WTC11 (cell line): ENCODE measurements at regions not wholly inside any gene's neighbourhood (a gene's known extent, or its start where the extent isn't known, plus 50 kb on each side); places are given as distances from the start of the nearest gene placed in this dataset.

Experiments used
- ATAC-seq: fragments of 200-7000 bp; cut with Tn5 transposase; 2 replicates; pipeline ENCODE4 v1.10.0; 2021; ENCODE audit warnings: mild to moderate bottlenecking, moderate library complexity
- CTCF ChIA-PET: fragments of 300-600 bp; sonication (Branson Sonifier 250); formaldehyde crosslinking; loops from one replicate; lab custom pipeline; 2021; ENCODE audit warnings: antibody characterized with exemption; lab: Charles Lee
- POLR2A ChIA-PET: fragments of 350-600 bp; sonication (Branson Sonifier 250); formaldehyde crosslinking; loops from one replicate; lab custom pipeline; 2021; ENCODE audit warnings: antibody characterized with exemption; lab: Charles Lee
- DNase-seq: peaks from one replicate; pipeline ENCODE4 v3.0.0; 2021; ENCODE audit warnings: low spot score
- H3K27ac Mint-ChIP-seq: 2 replicates; pipeline ENCODE4 v1.8.0; 2021; ENCODE audit warnings: mixed read lengths
- H3K27me3 Mint-ChIP-seq: 2 replicates; pipeline ENCODE4 v1.8.0; 2021; ENCODE audit warnings: low read depth, mild to moderate bottlenecking, moderate library complexity, mixed read lengths
- H3K36me3 Mint-ChIP-seq: 2 replicates; pipeline ENCODE4 v1.8.0; 2021; ENCODE audit warnings: mixed read lengths
- H3K4me1 Mint-ChIP-seq: 2 replicates; pipeline ENCODE4 v1.8.0; 2022; ENCODE audit warnings: mixed read lengths
- H3K4me3 Mint-ChIP-seq: 2 replicates; pipeline ENCODE4 v1.8.0; 2021; ENCODE audit warnings: mild to moderate bottlenecking, moderate library complexity, mixed read lengths
- H3K9me3 Mint-ChIP-seq: 2 replicates; pipeline ENCODE4 v1.8.0; 2021; ENCODE audit warnings: mixed read lengths
- ATF1 ChIP-seq: sonication (generic); formaldehyde crosslinking; IDR thresholded peaks from 2 replicates; pipeline ENCODE4 v1.8.1; 2023; ENCODE audit warnings: mild to moderate bottlenecking, moderate library complexity, missing genetic modification reagents
- CBFB ChIP-seq: sonication (generic); formaldehyde crosslinking; IDR thresholded peaks from 2 replicates; pipeline ENCODE4 v1.8.1; 2022; ENCODE audit warnings: mild to moderate bottlenecking, low read depth, missing genetic modification reagents
- ERG ChIP-seq: fragments of 250-450 bp; sonication (Bioruptor Pico); IDR thresholded peaks from 2 replicates; pipeline ENCODE4 v1.8.0; 2021; ENCODE audit warnings: mild to moderate bottlenecking
- FOXJ3 ChIP-seq: sonication (generic); formaldehyde crosslinking; IDR thresholded peaks from 2 replicates; pipeline ENCODE4 v1.9.0; 2021; ENCODE audit warnings: missing genetic modification reagents, mild to moderate bottlenecking, borderline replicate concordance
- FOXP1 ChIP-seq: sonication (generic); formaldehyde crosslinking; IDR thresholded peaks from 2 replicates; pipeline ENCODE4 v1.8.0; 2022; ENCODE audit warnings: missing genetic modification reagents, mild to moderate bottlenecking, moderate library complexity, borderline replicate concordance
- IRF2 ChIP-seq: sonication (generic); formaldehyde crosslinking; IDR thresholded peaks from 2 replicates; pipeline ENCODE4 v1.8.0; 2022; ENCODE audit warnings: low read depth, missing genetic modification reagents, borderline replicate concordance
- MXD4 ChIP-seq: fragments of 250-450 bp; sonication (Bioruptor Pico); IDR thresholded peaks from 2 replicates; pipeline ENCODE4 v1.8.0; 2021; ENCODE audit warnings: mild to moderate bottlenecking, moderate library complexity, borderline replicate concordance
- NFE2L1 ChIP-seq: sonication (generic); formaldehyde crosslinking; IDR thresholded peaks from 2 replicates; pipeline ENCODE4 v1.8.1; 2023; ENCODE audit warnings: missing genetic modification reagents
- PREB ChIP-seq: sonication (generic); formaldehyde crosslinking; IDR thresholded peaks from 2 replicates; pipeline ENCODE4 v1.8.1; 2022; ENCODE audit warnings: mild to moderate bottlenecking, missing genetic modification reagents, moderate library complexity, borderline replicate concordance
- PRRX2 ChIP-seq: fragments of 250-450 bp; sonication (Bioruptor Pico); IDR thresholded peaks from 2 replicates; pipeline ENCODE4 v1.8.0; 2021; ENCODE audit warnings: mild to moderate bottlenecking
- RELA ChIP-seq: sonication (generic); formaldehyde crosslinking; IDR thresholded peaks from 2 replicates; pipeline ENCODE4 v1.8.1; 2022; ENCODE audit warnings: missing genetic modification reagents, mild to moderate bottlenecking, borderline replicate concordance
- SOX15 ChIP-seq: fragments of 250-450 bp; sonication (Bioruptor Pico); IDR thresholded peaks from 2 replicates; pipeline ENCODE4 v1.9.0; 2021; ENCODE audit warnings: mild to moderate bottlenecking
- TEAD4 ChIP-seq: sonication (generic); formaldehyde crosslinking; IDR thresholded peaks from 2 replicates; pipeline ENCODE4 v1.8.0; 2022; ENCODE audit warnings: mild to moderate bottlenecking, missing genetic modification reagents
- ZBTB21 ChIP-seq: sonication (generic); formaldehyde crosslinking; IDR thresholded peaks from 2 replicates; pipeline ENCODE4 v1.8.1; 2023; ENCODE audit warnings: mild to moderate bottlenecking, missing genetic modification reagents, borderline replicate concordance
- ZNF425 ChIP-seq: fragments of 250-450 bp; sonication (Bioruptor Pico); conservative IDR thresholded peaks from 2 replicates; pipeline ENCODE4 v1.9.0; 2021; ENCODE audit warnings: mild to moderate bottlenecking
- TF ChIP-seq, protein P1 (sequence below): sonication (generic); formaldehyde crosslinking; IDR thresholded peaks from 2 replicates; pipeline ENCODE4 v1.8.0; 2023; ENCODE audit warnings: mild to moderate bottlenecking, missing genetic modification reagents
- TF ChIP-seq, protein P2 (sequence below): sonication (generic); formaldehyde crosslinking; IDR thresholded peaks from 2 replicates; pipeline ENCODE4 v1.8.0; 2023; ENCODE audit warnings: missing genetic modification reagents
- TF ChIP-seq, protein P3 (sequence below): fragments of 200-600 bp; IDR thresholded peaks from 2 replicates; pipeline ENCODE4 v1.8.0; 2022; ENCODE audit warnings: antibody characterized with exemption
- TF ChIP-seq, protein P4 (sequence below): fragments of 250-450 bp; sonication (Bioruptor Pico); IDR thresholded peaks from 2 replicates; pipeline ENCODE4 v1.9.0; 2021; ENCODE audit warnings: mild to moderate bottlenecking, borderline replicate concordance

GRCh38 chr14:101633276-101633675 is 72.0 kb downstream of the DIO3 start (continued):
- TF ChIP-seq IRF2 (CRISPR knock-in tag) (no peak), ZNF425 (CRISPR knock-in tag) (no peak), CBFB (no peak), ERG (CRISPR knock-in tag) (no peak)
- TF ChIP-seq, protein P1, sequence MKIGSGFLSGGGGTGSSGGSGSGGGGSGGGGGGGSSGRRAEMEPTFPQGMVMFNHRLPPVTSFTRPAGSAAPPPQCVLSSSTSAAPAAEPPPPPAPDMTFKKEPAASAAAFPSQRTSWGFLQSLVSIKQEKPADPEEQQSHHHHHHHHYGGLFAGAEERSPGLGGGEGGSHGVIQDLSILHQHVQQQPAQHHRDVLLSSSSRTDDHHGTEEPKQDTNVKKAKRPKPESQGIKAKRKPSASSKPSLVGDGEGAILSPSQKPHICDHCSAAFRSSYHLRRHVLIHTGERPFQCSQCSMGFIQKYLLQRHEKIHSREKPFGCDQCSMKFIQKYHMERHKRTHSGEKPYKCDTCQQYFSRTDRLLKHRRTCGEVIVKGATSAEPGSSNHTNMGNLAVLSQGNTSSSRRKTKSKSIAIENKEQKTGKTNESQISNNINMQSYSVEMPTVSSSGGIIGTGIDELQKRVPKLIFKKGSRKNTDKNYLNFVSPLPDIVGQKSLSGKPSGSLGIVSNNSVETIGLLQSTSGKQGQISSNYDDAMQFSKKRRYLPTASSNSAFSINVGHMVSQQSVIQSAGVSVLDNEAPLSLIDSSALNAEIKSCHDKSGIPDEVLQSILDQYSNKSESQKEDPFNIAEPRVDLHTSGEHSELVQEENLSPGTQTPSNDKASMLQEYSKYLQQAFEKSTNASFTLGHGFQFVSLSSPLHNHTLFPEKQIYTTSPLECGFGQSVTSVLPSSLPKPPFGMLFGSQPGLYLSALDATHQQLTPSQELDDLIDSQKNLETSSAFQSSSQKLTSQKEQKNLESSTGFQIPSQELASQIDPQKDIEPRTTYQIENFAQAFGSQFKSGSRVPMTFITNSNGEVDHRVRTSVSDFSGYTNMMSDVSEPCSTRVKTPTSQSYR (CRISPR knock-in tag): no peak

DNA sequence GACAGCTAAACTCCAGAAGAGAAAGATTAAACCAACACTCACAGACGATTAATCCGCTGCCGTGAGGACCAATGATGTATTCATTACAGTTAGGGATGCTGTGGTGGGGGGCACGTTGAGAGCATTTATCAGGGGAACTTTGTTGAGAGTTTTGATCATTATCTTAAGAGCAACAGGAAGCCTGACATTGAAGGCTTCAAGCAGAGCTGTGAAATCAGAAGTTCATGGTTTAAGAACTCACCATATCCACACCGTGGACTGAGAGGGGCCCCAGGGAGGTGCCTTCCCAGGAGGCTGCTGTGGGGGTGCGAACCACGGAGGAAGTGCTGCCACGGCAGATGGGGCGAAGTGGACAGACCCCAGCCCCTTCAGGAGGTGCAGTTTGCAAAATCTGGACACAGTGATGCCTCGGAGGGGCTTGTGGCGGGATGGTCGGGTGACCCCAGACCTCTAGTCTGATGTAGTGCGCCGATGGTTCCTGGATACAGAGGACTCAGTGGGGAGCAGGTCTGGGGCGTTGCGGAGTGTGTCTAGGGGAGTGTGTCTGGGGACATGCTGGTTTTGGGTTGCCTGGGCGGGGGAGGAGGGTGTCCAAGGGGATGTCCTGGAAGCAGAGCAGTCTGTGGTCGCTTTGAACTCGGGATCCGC is 73.0 kb downstream of the DIO3 start:
- Mint-ChIP-seq H3K36me3 (no peaks in the 10 kb centered on the region), H3K9me3 (no peaks in the 10 kb centered on the region), H3K4me3 (no peak overlapping the region), H3K4me1 (no peaks in the 10 kb centered on the region), H3K27ac (no peak overlapping the region), H3K27me3 (peaks cover 11% of the 10 kb centered on the region)
- CTCF ChIA-PET: interaction anchor here (0.6 to 1.7 kb wide), 5 partner anchors 7 to 550 kb away, joined by 3 to 9 read pairs (median 3); no protein-coding TSS in a partner anchor
- POLR2A ChIA-PET: interaction anchor here (0.5 kb wide), 1 partner anchor 391 kb away, joined by 5 read pairs; no protein-coding TSS in a partner anchor
- no peak for ATAC-seq
- no peak for DNase-seq
- TF ChIP-seq, protein P2, sequence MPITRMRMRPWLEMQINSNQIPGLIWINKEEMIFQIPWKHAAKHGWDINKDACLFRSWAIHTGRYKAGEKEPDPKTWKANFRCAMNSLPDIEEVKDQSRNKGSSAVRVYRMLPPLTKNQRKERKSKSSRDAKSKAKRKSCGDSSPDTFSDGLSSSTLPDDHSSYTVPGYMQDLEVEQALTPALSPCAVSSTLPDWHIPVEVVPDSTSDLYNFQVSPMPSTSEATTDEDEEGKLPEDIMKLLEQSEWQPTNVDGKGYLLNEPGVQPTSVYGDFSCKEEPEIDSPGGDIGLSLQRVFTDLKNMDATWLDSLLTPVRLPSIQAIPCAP (CRISPR knock-in tag): no peak
- TF ChIP-seq CBFB: no peak
- TF ChIP-seq FOXP1 (CRISPR knock-in tag): no peak
- no peak for TF ChIP-seq PRRX2 (CRISPR knock-in tag)
- TF ChIP-seq ERG (CRISPR knock-in tag): no peak
- TF ChIP-seq, protein P3, sequence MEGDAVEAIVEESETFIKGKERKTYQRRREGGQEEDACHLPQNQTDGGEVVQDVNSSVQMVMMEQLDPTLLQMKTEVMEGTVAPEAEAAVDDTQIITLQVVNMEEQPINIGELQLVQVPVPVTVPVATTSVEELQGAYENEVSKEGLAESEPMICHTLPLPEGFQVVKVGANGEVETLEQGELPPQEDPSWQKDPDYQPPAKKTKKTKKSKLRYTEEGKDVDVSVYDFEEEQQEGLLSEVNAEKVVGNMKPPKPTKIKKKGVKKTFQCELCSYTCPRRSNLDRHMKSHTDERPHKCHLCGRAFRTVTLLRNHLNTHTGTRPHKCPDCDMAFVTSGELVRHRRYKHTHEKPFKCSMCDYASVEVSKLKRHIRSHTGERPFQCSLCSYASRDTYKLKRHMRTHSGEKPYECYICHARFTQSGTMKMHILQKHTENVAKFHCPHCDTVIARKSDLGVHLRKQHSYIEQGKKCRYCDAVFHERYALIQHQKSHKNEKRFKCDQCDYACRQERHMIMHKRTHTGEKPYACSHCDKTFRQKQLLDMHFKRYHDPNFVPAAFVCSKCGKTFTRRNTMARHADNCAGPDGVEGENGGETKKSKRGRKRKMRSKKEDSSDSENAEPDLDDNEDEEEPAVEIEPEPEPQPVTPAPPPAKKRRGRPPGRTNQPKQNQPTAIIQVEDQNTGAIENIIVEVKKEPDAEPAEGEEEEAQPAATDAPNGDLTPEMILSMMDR: no peak
- no peak for TF ChIP-seq TEAD4 (CRISPR knock-in tag)
- no peak for TF ChIP-seq NFE2L1 (CRISPR knock-in tag)
- TF ChIP-seq, protein P4, sequence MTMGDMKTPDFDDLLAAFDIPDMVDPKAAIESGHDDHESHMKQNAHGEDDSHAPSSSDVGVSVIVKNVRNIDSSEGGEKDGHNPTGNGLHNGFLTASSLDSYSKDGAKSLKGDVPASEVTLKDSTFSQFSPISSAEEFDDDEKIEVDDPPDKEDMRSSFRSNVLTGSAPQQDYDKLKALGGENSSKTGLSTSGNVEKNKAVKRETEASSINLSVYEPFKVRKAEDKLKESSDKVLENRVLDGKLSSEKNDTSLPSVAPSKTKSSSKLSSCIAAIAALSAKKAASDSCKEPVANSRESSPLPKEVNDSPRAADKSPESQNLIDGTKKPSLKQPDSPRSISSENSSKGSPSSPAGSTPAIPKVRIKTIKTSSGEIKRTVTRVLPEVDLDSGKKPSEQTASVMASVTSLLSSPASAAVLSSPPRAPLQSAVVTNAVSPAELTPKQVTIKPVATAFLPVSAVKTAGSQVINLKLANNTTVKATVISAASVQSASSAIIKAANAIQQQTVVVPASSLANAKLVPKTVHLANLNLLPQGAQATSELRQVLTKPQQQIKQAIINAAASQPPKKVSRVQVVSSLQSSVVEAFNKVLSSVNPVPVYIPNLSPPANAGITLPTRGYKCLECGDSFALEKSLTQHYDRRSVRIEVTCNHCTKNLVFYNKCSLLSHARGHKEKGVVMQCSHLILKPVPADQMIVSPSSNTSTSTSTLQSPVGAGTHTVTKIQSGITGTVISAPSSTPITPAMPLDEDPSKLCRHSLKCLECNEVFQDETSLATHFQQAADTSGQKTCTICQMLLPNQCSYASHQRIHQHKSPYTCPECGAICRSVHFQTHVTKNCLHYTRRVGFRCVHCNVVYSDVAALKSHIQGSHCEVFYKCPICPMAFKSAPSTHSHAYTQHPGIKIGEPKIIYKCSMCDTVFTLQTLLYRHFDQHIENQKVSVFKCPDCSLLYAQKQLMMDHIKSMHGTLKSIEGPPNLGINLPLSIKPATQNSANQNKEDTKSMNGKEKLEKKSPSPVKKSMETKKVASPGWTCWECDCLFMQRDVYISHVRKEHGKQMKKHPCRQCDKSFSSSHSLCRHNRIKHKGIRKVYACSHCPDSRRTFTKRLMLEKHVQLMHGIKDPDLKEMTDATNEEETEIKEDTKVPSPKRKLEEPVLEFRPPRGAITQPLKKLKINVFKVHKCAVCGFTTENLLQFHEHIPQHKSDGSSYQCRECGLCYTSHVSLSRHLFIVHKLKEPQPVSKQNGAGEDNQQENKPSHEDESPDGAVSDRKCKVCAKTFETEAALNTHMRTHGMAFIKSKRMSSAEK (CRISPR knock-in tag): no peak
- TF ChIP-seq PREB (CRISPR knock-in tag): no peak
- no peak for TF ChIP-seq RELA (CRISPR knock-in tag)
- TF ChIP-seq FOXJ3 (CRISPR knock-in tag): no peak
- no peak for TF ChIP-seq SOX15
- no peak for TF ChIP-seq MXD4 (CRISPR knock-in tag)
- TF ChIP-seq ATF1 (CRISPR knock-in tag): no peak
- no peak for TF ChIP-seq ZBTB21 (CRISPR knock-in tag)
